Naive B cell (primary cell): ENCODE measurements at regions not wholly inside any gene's neighbourhood (a gene's known extent, or its start where the extent isn't known, plus 50 kb on each side); places are given as distances from the start of the nearest gene placed in this dataset.

Experiments used
- ATAC-seq, 2 donors: fragments of 150-1000 bp; cut with Tn5 transposase; 2 replicates each; pipeline ENCODE4 v1.10.0; 2021; ENCODE audit warnings: low read depth in 2 of 2, mild to moderate bottlenecking in 2 of 2, moderate library complexity in 2 of 2
- DNase-seq: peaks from one replicate; pipeline ENCODE4 v3.0.0; 2022
- H3K27ac Mint-ChIP-seq, 6 donors: one replicate each; pipeline ENCODE4 v1.8.0; 2020 to 2022; ENCODE audit warnings: mild to moderate bottlenecking in 6 of 6, mixed read lengths in 6 of 6, moderate library complexity in 5 of 6, inconsistent platforms in 2 of 6
- H3K27me3 Mint-ChIP-seq, 3 donors: one replicate each; pipeline ENCODE4 v1.8.0; 2021 to 2022; ENCODE audit warnings: mixed read lengths in 3 of 3, mild to moderate bottlenecking in 1 of 3
- H3K36me3 Mint-ChIP-seq, 2 donors: one replicate each; pipeline ENCODE4 v1.8.0; 2020 to 2022; ENCODE audit warnings: mixed read lengths in 2 of 2, inconsistent platforms in 1 of 2, mild to moderate bottlenecking in 1 of 2
- H3K4me1 Mint-ChIP-seq, 3 donors: one replicate each; pipeline ENCODE4 v1.8.0; 2020 to 2022; ENCODE audit warnings: mixed read lengths in 3 of 3, inconsistent platforms in 1 of 3, mild to moderate bottlenecking in 1 of 3, moderate library complexity in 1 of 3
- H3K4me3 Mint-ChIP-seq, 8 donors: one replicate each; pipeline ENCODE4 v1.8.0; 2020 to 2022; ENCODE audit warnings: mild to moderate bottlenecking in 8 of 8, mixed read lengths in 8 of 8, moderate library complexity in 8 of 8, inconsistent platforms in 2 of 8
- H3K9me3 Mint-ChIP-seq, 7 donors: one replicate each; pipeline ENCODE4 v1.8.0; 2020 to 2022; ENCODE audit warnings: mixed read lengths in 7 of 7, mild to moderate bottlenecking in 5 of 7, inconsistent platforms in 2 of 7, moderate library complexity in 1 of 7

DNA sequence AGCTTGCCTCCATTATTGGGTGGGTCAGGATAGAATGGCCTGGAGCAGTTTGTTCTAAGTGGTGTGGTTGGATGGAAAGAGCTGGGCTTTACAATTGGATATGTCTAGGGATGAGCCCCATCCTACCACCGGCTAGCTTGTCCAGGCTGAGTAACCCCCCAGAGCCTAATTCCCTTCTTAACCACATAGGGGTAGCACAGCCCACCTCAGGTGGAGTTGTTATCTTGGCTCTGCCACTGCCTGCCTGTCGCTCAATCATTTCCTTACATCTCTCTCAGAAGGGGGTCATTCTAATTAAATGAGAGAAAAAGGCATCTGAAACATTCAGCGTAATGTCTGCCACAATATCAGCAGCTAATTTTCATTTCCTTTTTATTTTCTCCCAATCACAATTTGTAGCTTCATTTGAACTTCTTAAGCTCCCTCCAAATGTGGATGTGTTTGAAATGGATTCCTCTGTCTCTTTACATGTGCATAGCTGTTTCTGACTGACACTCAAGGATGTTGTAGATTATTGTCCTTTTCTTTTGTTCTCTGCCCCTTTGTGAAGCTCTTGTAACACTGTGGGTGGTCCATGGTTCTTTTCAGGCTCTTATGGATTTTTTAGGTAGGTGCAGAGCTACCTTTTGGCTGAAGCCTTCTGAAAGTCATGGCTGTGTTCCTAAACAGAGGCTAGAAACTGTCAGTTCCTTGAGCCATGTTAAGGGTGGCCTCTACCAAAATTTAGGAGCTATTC, 383.1 kb upstream of the KLF4 start:
- Mint-ChIP-seq H3K27me3 (no peaks in the 10 kb centered on the region), H3K9me3 (peaks cover 0 to 5% (median 2%) of the 10 kb centered on the region in 7 donors), H3K4me1 (peaks cover 56 to 96% (median 85%) of the 10 kb centered on the region in 3 donors), H3K36me3 (peaks cover 0 to 10% of the 10 kb centered on the region in 2 donors), H3K4me3 (peak overlapping the region; percentile 9 to 66 (median 50)), H3K27ac (peak overlapping the region; percentile 23 to 93 (median 62))
- ATAC-seq (no peak), DNase-seq (no peak)

DNA sequence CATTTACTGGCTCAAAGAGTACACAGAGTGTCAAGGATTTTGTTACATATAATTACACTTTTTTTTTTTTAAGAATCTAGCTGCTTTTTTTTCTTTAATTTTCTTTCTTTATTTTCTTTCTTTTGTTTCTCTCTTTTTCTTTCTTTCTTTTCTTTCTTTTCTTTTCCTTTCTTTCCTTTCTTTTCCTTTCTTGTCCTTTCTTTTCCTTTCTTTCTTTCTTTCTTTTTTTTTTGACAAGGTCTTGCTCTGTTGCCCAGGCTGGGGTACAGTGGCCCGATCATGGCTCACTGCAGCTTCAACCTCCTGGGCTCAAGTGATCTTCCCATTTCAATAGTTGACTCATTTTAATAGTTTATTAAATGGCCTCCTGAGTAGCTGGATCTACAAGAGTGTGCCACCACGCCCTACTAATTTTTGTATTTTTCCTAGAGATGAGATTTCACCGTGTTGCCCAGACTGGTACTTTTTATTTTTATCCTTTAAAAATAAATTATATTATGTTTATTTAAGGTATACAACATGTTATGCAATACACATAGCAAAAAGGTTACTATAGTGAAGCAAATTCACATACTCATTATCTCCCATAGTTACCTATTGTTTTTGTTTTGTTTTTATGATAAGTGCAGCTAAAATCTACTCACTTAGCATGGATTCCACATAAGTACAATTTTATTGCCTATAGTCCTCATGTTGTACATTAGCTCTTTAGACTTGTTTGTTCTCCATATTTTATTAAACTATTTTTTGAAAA, 381.5 kb upstream of the KLF4 start:
- peak overlapping the region in 6 of 8 donors; percentile 37 to 83 (median 58) for H3K4me3 Mint-ChIP-seq
- peaks cover 0 to 10% of the 10 kb centered on the region in 2 donors for H3K36me3 Mint-ChIP-seq
- DNase-seq (no peak), ATAC-seq (peak in 1 of 2 donors; percentile 18)
- H3K9me3 Mint-ChIP-seq, result peaks cover 0 to 5% (median 2%) of the 10 kb centered on the region in 7 donors
- peak overlapping the region in 5 of 6 donors; percentile 89 to 95 (median 93) for H3K27ac Mint-ChIP-seq
- H3K27me3 Mint-ChIP-seq, result no peaks in the 10 kb centered on the region
- H3K4me1 Mint-ChIP-seq, result peaks cover 64 to 95% (median 86%) of the 10 kb centered on the region in 3 donors

GRCh38 chr9:107870221-107870620, 380.7 kb upstream of the KLF4 start:
- Mint-ChIP-seq H3K4me3 (peak overlapping the region in 4 of 8 donors; percentile 37 to 83 (median 55)), H3K36me3 (peaks cover 0 to 10% of the 10 kb centered on the region in 2 donors), H3K4me1 (peaks cover 57 to 91% (median 77%) of the 10 kb centered on the region in 3 donors), H3K27ac (peak overlapping the region in 5 of 6 donors; percentile 24 to 93 (median 61)), H3K27me3 (no peaks in the 10 kb centered on the region), H3K9me3 (peaks cover 0 to 5% (median 2%) of the 10 kb centered on the region in 7 donors)
- DNase-seq (no peak), ATAC-seq (no peak)

GRCh38 chr9:107869111-107869510, 379.5 kb upstream of the KLF4 start:
- ATAC-seq (no peak), DNase-seq (no peak)
- no peaks in the 10 kb centered on the region for H3K27me3 Mint-ChIP-seq
- peaks cover 0 to 10% of the 10 kb centered on the region in 2 donors for H3K36me3 Mint-ChIP-seq
- H3K4me3 Mint-ChIP-seq, result peak overlapping the region in 6 of 8 donors; percentile 53 to 94 (median 64)
- H3K27ac Mint-ChIP-seq, result peak overlapping the region; percentile 30 to 95 (median 84)
- H3K4me1 Mint-ChIP-seq, result peaks cover 50 to 83% (median 72%) of the 10 kb centered on the region in 3 donors
- H3K9me3 Mint-ChIP-seq, result peaks cover 0 to 5% (median 2%) of the 10 kb centered on the region in 7 donors

DNA sequence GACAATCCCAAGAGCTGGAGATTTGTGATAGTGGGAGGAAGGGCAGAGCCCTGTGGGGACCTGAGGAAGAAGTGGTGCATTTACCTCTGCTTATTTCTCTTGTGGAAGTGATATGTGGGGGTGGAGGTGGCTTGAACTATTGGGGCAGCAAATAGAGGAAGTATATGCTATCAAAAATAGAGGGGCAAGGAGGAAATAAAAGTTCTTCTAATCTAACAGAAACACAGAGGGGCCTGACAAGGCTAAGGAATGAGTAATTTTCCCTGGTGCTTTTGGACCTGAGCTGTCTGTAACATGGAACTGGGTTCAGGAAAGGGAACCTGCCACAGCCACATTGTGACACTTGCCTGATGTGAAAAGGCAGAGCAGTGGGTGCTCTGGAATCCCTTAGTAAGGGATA, 378.6 kb upstream of the KLF4 start:
- peak overlapping the region; percentile 39 to 94 (median 72) for H3K4me3 Mint-ChIP-seq
- DNase-seq (peak; percentile 63), ATAC-seq (peak; percentile 92 to 93)
- H3K27ac Mint-ChIP-seq, result peak overlapping the region; percentile 30 to 97 (median 88)
- H3K4me1 Mint-ChIP-seq, result peaks cover 48 to 73% (median 64%) of the 10 kb centered on the region in 3 donors
- H3K36me3 Mint-ChIP-seq, result peaks cover 0 to 10% of the 10 kb centered on the region in 2 donors
- H3K27me3 Mint-ChIP-seq, result no peaks in the 10 kb centered on the region
- H3K9me3 Mint-ChIP-seq, result peaks cover 0 to 5% (median 2%) of the 10 kb centered on the region in 7 donors

DNA sequence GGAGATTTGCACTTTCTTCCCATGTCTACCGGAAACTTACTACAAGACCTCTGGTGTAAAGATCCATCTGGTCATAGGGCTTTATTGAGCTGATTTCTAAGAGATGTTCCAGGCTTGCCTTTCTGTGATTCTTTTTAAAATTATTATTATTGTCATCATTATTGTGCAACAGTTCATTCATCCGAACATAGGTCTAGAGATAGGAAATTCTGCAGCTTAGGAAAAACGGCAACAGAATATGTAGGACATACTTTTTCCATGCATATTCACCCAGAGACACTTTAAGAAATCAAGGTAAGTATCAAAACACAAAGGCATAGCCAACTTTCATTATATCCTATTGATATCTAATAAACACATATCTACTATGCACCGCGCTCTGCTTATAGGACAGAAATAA, 378.2 kb upstream of the KLF4 start:
- Mint-ChIP-seq H3K4me1 (peaks cover 45 to 72% (median 60%) of the 10 kb centered on the region in 3 donors), H3K27me3 (no peaks in the 10 kb centered on the region), H3K9me3 (peaks cover 0 to 5% (median 2%) of the 10 kb centered on the region in 7 donors), H3K36me3 (peaks cover 0 to 10% of the 10 kb centered on the region in 2 donors), H3K27ac (peak overlapping the region; percentile 39 to 97 (median 70)), H3K4me3 (peak overlapping the region; percentile 39 to 94 (median 72))
- no peak for DNase-seq
- ATAC-seq, result no peak

GRCh38 chr9:107866711-107867311, 377.2 kb upstream of the KLF4 start:
- peak overlapping the region in 7 of 8 donors; percentile 60 to 94 (median 81) for H3K4me3 Mint-ChIP-seq

DNA sequence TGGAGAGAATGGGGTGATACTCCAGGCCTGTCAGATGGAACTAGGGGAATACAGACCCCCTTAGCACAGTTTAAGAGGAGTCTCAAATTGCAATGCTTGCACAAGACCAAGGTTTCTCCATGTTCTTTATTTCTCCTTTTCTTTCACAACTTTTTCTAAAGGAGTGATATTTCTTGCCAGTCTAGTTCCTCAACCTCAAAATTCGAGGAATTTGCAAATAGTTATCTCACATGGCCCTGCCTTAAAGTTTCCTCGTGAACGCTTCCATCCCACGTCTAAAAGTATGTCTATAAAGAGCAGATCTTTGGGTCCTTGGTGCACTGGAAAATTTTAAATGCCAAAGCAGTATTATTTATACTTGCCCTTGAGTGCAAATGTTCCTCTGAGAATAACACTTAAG, 373.8 kb upstream of the KLF4 start:
- ATAC-seq (no peak), DNase-seq (no peak)
- no peak overlapping the region for H3K4me3 Mint-ChIP-seq
- no peaks in the 10 kb centered on the region for H3K27me3 Mint-ChIP-seq
- peaks cover 26 to 44% (median 30%) of the 10 kb centered on the region in 3 donors for H3K4me1 Mint-ChIP-seq
- peaks cover 0 to 6% (median 0%) of the 10 kb centered on the region in 7 donors for H3K9me3 Mint-ChIP-seq
- H3K27ac Mint-ChIP-seq, result no peak overlapping the region
- H3K36me3 Mint-ChIP-seq, result no peaks in the 10 kb centered on the region

More at GRCh38 chr9:107866711-107867311, 377.2 kb upstream of the KLF4 start:
- Mint-ChIP-seq H3K9me3 (peaks cover 0 to 5% (median 2%) of the 10 kb centered on the region in 7 donors), H3K27me3 (no peaks in the 10 kb centered on the region), H3K4me1 (peaks cover 44 to 71% (median 52%) of the 10 kb centered on the region in 3 donors), H3K36me3 (peaks cover 0 to 10% of the 10 kb centered on the region in 2 donors), H3K27ac (peak overlapping the region in 4 of 6 donors; percentile 30 to 97 (median 88))
- DNase-seq (no peak), ATAC-seq (no peak)

DNA sequence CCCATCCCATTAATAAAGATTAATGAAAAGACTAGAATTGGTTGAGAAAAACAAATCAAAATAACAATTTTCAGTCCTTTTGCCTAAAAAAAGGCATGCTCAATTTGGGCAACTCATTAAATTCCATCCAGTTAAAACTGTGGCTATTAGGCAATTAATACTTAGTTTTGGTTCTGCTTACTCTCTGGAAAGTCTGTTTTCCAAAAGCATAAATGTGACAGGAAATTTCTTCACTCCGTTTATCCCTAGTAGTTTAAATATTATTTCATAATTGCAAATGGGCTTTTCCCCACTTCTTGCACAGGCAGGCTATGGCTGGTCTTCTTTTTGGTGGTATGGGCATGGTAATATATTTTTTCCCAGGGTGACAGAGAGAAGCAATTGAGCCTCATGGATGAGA, 373.3 kb upstream of the KLF4 start:
- Mint-ChIP-seq H3K4me3 (no peak overlapping the region), H3K9me3 (peaks cover 0 to 7% (median 0%) of the 10 kb centered on the region in 7 donors), H3K27me3 (no peaks in the 10 kb centered on the region), H3K4me1 (peaks cover 21 to 38% (median 25%) of the 10 kb centered on the region in 3 donors), H3K27ac (no peak overlapping the region), H3K36me3 (no peaks in the 10 kb centered on the region)
- ATAC-seq (no peak), DNase-seq (no peak)

- H3K27ac Mint-ChIP-seq, result peak overlapping the region in 1 of 6 donors; percentile 31
- no peak overlapping the region for H3K4me3 Mint-ChIP-seq
- DNase-seq (no peak), ATAC-seq (no peak)
- no peaks in the 10 kb centered on the region for H3K36me3 Mint-ChIP-seq
- peaks cover 0 to 12% (median 0%) of the 10 kb centered on the region in 7 donors for H3K9me3 Mint-ChIP-seq
- H3K4me1 Mint-ChIP-seq, result peaks cover 15 to 33% (median 21%) of the 10 kb centered on the region in 3 donors
- H3K27me3 Mint-ChIP-seq, result no peaks in the 10 kb centered on the region
Observed at GRCh38 chr9:107862323-107862722, 372.8 kb upstream of the KLF4 start.

DNA sequence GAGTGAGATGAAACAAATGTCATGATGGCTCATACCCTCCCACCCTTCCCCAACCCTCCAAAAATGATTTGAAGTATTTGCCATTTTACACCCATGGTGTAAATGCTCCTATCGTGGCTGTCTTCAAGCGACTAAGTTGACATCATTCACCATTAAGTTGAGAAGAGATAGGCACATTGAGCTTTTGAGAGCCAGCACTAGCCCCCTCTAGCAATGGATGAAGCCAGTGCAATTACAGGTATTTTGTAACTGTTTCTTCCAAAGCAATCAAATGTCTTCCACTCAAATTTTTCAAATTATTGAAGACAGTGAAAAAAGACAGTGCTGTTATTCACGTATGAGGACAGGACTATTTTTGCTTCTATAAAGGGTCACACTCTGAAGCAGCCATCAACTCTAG, 371.5 kb upstream of the KLF4 start:
- no peaks in the 10 kb centered on the region for H3K27me3 Mint-ChIP-seq
- peaks cover 0 to 15% (median 5%) of the 10 kb centered on the region in 7 donors for H3K9me3 Mint-ChIP-seq
- DNase-seq, result no peak
- no peaks in the 10 kb centered on the region for H3K36me3 Mint-ChIP-seq
- no peak overlapping the region for H3K4me3 Mint-ChIP-seq
- ATAC-seq, result no peak
- H3K4me1 Mint-ChIP-seq, result peaks cover 7 to 25% (median 13%) of the 10 kb centered on the region in 3 donors
- H3K27ac Mint-ChIP-seq, result no peak overlapping the region

GRCh38 chr9:107858260-107858659, 368.7 kb upstream of the KLF4 start:
- Mint-ChIP-seq H3K27ac (no peak overlapping the region), H3K4me1 (peaks cover 0 to 17% (median 9%) of the 10 kb centered on the region in 3 donors)
- no peak for ATAC-seq

GRCh38 chr9:107856633-107857032, 367.1 kb upstream of the KLF4 start:
- no peak for ATAC-seq
- no peaks in the 10 kb centered on the region for H3K36me3 Mint-ChIP-seq
- no peak overlapping the region for H3K4me3 Mint-ChIP-seq

More at GRCh38 chr9:107858260-107858659, 368.7 kb upstream of the KLF4 start:
- Mint-ChIP-seq H3K4me3 (no peak overlapping the region), H3K27me3 (no peaks in the 10 kb centered on the region), H3K36me3 (no peaks in the 10 kb centered on the region), H3K9me3 (peaks cover 0 to 32% (median 15%) of the 10 kb centered on the region in 7 donors)
- no peak for DNase-seq

More at GRCh38 chr9:107856633-107857032, 367.1 kb upstream of the KLF4 start:
- H3K27ac Mint-ChIP-seq, result no peak overlapping the region
- H3K4me1 Mint-ChIP-seq, result peaks cover 0 to 3% (median 1%) of the 10 kb centered on the region in 3 donors
- DNase-seq, result no peak
- peaks cover 0 to 33% (median 15%) of the 10 kb centered on the region in 7 donors for H3K9me3 Mint-ChIP-seq
- no peaks in the 10 kb centered on the region for H3K27me3 Mint-ChIP-seq
